Upper lobe of right lung (tissue), 1 donor: ENCODE measurements at regions not wholly inside any gene's neighbourhood (a gene's known extent, or its start where the extent isn't known, plus 50 kb on each side); places are given as distances from the start of the nearest gene placed in this dataset.

Experiments
- ATAC-seq: fragments of 200-7000 bp; cut with Tn5 transposase; one replicate; pipeline ENCODE4 v1.9.1; 2020; ENCODE audit warnings: mild to moderate bottlenecking, moderate library complexity
- DNase-seq: peaks from one replicate; pipeline ENCODE4 v3.0.0-alpha.2; 2020
- H3K27ac ChIP-seq: fragments of 200-600 bp; one replicate; pipeline ENCODE4 v1.8.0; 2022
- H3K27me3 ChIP-seq: fragments of 200-600 bp; one replicate; pipeline ENCODE4 v1.8.0; 2022; ENCODE audit warnings: mild to moderate bottlenecking
- H3K36me3 ChIP-seq: fragments of 200-600 bp; one replicate; pipeline ENCODE4 v1.8.0; 2022
- H3K4me1 ChIP-seq: fragments of 200-600 bp; one replicate; pipeline ENCODE4 v1.8.0; 2022
- H3K4me3 ChIP-seq: fragments of 200-600 bp; one replicate; pipeline ENCODE4 v1.8.0; 2022; ENCODE audit warnings: mild to moderate bottlenecking
- H3K9me3 ChIP-seq: fragments of 200-600 bp; one replicate; pipeline ENCODE4 v1.8.0; 2022
- CTCF ChIP-seq: fragments of 200-600 bp; IDR thresholded peaks from one replicate; pipeline ENCODE4 v1.8.0; 2022; ENCODE audit warnings: antibody characterized with exemption
- intact Hi-C: fragments of 100-400 bp; cut with DNase I; formaldehyde crosslinking; loops from one replicate; pipeline ENCODE4 v1.11.0; 2022
- donor health status: DM: no; HTN: yes; CAD: no; lungs with severe emphysema.

- intact Hi-C loops, result no loop called here
- DNase-seq, result no peak
- no peak for ATAC-seq
- Histone ChIP-seq H3K9me3 (no peaks in the 10 kb centered on the region), H3K27ac (no peak overlapping the region), H3K4me3 (no peak overlapping the region), H3K27me3 (no peaks in the 10 kb centered on the region), H3K4me1 (no peaks in the 10 kb centered on the region), H3K36me3 (no peaks in the 10 kb centered on the region)
- TF ChIP-seq CTCF, result no peak
Measured at GRCh38 chr21:28104346-28104745, 888.3 kb downstream of the LTN1 start.

- intact Hi-C loops, result no loop called here
- TF ChIP-seq CTCF, result no peak
Measured at GRCh38 chr21:28100366-28100765, 892.3 kb downstream of the LTN1 start.

GRCh38 chr21:28099001-28099705, 893.5 kb downstream of the LTN1 start:
- H3K36me3 ChIP-seq, result no peaks in the 10 kb centered on the region
- H3K4me3 ChIP-seq, result no peak overlapping the region
- H3K9me3 ChIP-seq, result no peaks in the 10 kb centered on the region
- H3K4me1 ChIP-seq, result no peaks in the 10 kb centered on the region
- DNase-seq (no peak), ATAC-seq (peak; percentile 60)
- H3K27me3 ChIP-seq, result no peaks in the 10 kb centered on the region
- no peak overlapping the region for H3K27ac ChIP-seq
- TF ChIP-seq CTCF, result no peak
- intact Hi-C loops, result no loop called here

More at GRCh38 chr21:28100366-28100765, 892.3 kb downstream of the LTN1 start:
- DNase-seq, result no peak
- no peak for ATAC-seq
- Histone ChIP-seq H3K9me3 (no peaks in the 10 kb centered on the region), H3K36me3 (no peaks in the 10 kb centered on the region), H3K27me3 (no peaks in the 10 kb centered on the region), H3K4me3 (no peak overlapping the region), H3K27ac (no peak overlapping the region), H3K4me1 (no peaks in the 10 kb centered on the region)

GRCh38 chr21:28091466-28091865, 901.2 kb downstream of the LTN1 start:
- H3K27ac ChIP-seq, result no peak overlapping the region

GRCh38 chr21:28090546-28090945, 902.1 kb downstream of the LTN1 start:
- H3K27ac ChIP-seq, result no peak overlapping the region

More at GRCh38 chr21:28091466-28091865, 901.2 kb downstream of the LTN1 start:
- Histone ChIP-seq H3K36me3 (no peaks in the 10 kb centered on the region), H3K4me3 (no peak overlapping the region), H3K9me3 (no peaks in the 10 kb centered on the region), H3K27me3 (no peaks in the 10 kb centered on the region), H3K4me1 (no peaks in the 10 kb centered on the region)
- intact Hi-C loops, result no loop called here
- ATAC-seq, result no peak
- no peak for DNase-seq
- no peak for TF ChIP-seq CTCF

More at GRCh38 chr21:28090546-28090945, 902.1 kb downstream of the LTN1 start:
- intact Hi-C loops, result no loop called here
- ATAC-seq (no peak), DNase-seq (no peak)
- Histone ChIP-seq H3K36me3 (no peaks in the 10 kb centered on the region), H3K4me3 (no peak overlapping the region), H3K27me3 (no peaks in the 10 kb centered on the region), H3K9me3 (no peaks in the 10 kb centered on the region), H3K4me1 (no peaks in the 10 kb centered on the region)
- TF ChIP-seq CTCF, result no peak
